ENCODE measurements at regions not wholly inside any gene's neighbourhood (a gene's known extent, or its start where the extent isn't known, plus 50 kb on each side); places are given as distances from the start of the nearest gene placed in this dataset.

DNA sequence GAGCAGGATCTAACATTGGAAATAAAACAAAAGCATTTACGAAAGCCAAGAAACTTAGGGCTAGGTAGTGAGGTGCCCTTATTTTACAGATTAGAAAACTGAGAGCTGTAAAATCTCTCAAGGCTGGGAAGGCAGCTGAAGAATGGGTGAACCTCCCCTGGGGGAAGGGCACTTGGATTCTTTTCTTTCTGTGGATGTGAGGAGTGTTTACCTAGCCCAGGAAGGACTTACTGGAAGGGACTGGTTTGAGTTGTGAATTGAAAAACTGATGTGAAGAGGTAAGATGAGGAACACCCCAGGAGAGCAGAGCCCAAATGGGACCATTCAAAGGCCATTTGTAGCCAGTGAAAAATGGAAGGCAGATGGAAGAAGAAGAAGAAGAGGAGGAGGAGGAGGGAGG lies 74.7 kb upstream of the NGF start:
- no peak for DNase-seq

DNA sequence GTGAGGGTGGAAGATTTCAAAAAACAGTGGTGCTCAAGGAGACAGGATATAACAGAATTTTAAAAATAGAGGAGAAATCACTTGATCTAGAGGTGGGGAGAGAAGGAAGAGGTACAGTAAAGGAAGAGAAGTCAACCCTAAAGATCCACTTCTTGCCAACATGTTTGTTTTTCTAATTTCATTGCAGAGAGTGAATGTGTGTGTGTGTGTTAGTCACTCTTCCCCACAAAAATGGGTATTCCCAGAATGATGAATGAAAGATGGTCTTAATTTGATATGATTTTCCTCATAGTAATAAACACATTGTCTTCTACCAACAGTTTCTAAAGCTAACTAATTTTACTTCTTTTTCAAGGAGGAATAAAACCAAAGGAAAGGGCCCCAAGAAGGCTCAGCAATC lies 74.2 kb upstream of the NGF start:
- no peak for DNase-seq

DNA sequence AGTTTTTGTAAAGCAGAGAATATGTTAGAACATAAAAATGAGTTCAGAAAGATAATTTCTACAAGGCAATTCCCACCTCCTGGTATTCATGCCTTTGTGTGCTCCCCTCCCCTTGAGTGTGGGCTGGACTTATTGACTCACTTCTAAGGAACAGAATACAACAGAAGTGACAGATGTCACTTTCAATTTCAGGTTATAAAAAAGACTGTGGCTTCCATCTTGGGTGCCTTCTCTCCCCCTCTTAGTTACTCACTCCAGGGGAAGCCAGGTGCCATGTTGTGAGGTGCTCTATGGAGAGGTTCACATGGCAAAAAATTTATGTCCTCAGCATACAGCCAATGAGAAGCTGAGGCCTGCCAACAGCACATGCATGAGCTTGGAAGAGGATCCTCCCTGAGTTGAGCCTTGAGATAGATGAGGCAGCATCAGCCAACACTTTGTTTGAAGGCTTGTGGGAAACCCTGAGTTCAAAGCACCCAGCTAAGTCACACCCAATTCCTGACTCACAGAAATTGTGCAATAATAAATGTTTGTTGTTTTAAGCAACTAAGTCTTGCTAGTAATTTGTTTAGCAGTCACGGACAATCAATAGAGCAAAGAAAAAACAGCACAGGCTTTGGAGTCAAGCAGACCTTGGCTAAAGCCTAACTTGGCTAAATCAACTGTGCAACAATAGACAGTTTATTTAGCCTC lies 73.5 kb upstream of the NGF start:
- DNase-seq: peak; percentile 6

DNA sequence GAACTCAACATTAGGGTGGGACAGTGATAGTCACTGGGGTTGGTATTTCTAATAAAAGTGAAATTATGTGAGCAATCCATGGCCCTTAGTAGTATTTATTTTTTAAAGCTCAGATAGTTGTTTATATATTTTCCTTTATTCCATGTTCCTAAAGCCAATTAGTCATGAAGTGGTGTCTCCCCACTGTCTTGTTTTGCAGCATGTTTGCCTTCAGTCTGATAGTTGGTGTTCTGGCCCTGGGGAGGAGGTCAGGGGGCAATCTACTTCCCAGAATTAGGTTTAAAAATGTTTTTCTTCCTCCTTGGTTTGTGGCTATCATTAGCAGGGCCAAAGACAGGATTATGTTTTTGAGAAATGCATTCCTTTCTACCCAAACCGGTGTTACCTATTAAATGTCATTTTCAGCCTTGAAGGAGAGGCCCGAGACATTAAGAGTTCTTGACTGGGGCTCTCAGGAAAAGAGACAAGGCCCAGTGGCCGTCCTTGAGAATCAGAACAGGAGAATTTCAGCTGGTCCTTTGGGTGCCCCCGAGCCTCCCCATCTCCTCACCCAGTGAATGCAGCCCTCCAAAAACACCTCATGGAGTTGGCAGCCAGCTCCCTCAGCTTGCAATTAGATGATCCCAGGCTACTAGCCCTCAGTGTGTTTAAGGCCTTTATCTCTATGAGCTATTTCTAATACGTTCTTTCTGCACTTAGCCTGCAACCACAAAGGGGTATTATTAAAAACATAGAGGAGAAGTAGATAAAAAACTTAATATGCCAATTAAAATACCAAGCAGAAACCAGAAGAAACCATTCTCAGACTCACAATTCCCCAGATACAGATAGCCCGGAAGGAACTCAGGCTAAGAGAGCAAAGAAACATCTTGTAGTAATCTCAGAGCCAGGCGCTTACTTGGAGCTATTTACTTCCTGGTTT lies 71.3 kb upstream of the NGF start:
- peak; percentile 42 for DNase-seq

DNA sequence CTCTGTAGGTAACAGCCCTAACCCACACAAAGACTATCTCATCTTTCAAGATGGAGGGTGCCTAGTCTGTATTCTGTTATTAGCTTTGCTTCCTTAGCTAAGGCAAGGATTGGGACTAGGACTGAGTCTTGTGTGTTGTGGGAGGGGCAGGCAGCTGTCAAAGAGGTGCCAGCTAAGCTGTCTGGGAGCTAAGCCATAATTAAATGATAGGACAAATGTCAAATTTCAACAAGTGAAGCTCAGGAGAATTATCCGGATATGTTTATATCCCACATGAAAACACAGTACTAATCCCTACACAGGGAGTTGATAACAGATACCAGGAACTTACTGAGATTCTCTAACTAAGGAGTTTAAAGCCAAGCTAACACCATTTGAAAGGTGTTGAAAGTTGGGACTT lies 70.5 kb upstream of the NGF start:
- DNase-seq: no peak

DNA sequence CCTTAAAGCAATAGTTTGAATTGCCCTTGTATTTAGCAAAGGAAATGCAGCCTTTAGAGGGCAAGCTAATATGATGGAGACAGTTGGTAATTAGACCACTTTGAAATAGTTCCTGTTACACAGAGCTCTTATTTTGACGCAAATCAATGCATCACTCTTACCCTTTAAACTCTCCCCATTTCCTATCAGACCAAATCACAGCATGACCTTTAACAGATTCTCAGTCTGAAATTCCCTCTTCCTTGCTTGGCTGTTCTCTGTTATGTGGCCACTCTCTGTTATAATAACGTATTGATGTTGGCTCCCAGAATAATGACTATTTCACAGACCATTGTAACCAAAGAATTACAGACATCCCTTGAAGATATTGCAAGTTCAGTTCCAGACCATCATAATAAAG lies 66.9 kb upstream of the NGF start:
- DNase-seq: no peak

DNA sequence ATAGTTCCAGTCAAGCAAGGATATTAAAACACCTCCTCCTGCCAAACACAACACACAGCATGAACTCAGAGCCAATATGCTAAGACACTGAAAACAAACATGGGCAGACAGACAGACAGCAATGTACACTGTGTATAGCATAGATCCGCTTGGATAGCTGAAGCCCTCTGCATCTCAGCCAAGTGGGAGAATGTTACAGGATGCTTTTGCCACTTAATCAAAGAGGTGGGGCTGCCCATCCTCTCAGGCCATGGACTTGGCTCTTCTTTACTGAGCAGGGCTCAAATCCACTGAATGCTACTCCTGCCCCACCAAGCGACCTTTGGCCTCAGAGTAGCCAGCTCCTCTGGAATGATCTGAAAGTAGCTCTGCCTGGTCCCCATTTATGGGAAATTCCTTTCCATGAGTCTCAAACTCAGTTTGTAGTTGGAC lies 64.7 kb upstream of the NGF start:
- no peak for DNase-seq

DNA sequence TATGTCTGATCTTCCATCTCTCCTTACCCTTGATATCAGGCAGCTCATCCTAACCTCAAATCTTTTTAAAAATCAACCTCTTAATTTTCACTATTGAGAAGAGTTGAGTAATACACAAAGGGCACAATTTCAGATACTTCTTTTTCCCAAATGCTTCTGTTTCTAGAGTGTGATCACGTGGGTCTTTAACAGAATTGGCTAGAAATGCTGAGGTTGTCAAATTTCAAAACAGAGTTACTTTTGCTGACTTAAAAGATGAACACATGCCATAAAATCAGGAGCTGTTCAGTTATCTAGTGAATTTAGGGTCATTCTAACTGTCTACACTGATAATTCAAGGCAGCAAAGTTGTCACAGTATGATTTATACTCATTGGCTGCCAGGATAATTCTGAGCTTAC lies 63.6 kb upstream of the NGF start:
- DNase-seq: no peak

DNA sequence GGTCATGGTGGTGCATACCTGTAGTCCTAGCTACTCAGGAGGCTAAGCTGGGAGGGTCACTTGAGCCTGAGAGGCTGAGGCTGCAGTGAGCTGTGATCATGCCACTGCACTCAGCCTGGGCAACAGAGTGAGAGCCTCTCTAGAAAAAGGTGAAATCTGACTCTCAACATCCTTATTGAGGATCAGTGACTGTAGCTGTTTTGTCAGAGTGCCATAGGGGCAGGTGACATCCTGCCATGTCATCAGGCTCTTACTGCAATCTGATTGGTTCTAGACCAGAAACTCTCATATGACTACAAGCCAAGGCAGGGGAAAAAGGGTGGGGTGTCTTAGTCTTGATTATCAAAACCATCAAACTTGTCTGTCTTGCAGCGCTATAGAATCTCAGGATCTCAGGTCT lies 62.8 kb upstream of the NGF start:
- no peak for DNase-seq

DNA sequence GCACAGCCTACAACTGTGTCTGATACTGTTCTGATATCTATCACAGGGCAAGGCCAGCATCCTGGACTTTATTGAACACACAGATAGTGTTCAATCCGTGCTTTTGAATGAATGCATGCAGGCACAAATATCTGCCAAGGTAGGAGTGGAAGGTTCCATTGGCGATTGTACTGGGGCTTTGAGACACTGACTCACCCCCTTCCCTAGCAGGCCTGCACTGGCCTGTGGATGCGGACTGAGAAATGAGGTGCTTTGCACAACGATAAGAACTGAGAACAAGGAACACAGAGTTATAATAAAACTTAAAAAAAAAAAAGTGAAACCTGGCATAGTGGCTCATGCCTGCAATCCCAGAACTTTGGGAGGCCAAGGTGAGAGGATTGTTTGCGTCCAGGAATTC lies 62.4 kb upstream of the NGF start:
- no peak for DNase-seq

DNA sequence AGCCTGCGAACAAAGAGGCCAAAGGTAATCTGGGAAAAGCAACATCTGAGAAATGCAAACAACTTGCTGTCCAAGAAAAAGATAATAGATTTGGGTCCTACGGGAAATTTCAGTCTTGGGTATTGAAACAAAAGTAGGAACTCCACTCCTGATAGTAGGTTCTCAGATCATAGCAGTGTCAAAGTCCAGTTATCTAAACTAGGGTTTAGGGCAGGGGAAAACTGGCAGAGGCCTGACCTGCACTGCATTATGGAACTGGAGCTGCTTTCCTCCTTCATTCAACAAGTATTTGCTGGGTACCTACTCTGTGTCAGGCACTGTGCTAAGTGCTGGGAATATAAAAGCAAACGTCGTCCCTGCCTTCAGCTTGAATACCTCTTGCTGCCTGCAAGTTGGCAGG lies 60.7 kb upstream of the NGF start:
- no peak for DNase-seq

All from skin of body (tissue), 1 donor.